ENCODE measurements at regions not wholly inside any gene's neighbourhood (a gene's known extent, or its start where the extent isn't known, plus 50 kb on each side); places are given as distances from the start of the nearest gene placed in this dataset.

- no peak for TF ChIP-seq EZH2 (IDR thresholded peaks at IDR 0.05)
- TF ChIP-seq, protein P1, sequence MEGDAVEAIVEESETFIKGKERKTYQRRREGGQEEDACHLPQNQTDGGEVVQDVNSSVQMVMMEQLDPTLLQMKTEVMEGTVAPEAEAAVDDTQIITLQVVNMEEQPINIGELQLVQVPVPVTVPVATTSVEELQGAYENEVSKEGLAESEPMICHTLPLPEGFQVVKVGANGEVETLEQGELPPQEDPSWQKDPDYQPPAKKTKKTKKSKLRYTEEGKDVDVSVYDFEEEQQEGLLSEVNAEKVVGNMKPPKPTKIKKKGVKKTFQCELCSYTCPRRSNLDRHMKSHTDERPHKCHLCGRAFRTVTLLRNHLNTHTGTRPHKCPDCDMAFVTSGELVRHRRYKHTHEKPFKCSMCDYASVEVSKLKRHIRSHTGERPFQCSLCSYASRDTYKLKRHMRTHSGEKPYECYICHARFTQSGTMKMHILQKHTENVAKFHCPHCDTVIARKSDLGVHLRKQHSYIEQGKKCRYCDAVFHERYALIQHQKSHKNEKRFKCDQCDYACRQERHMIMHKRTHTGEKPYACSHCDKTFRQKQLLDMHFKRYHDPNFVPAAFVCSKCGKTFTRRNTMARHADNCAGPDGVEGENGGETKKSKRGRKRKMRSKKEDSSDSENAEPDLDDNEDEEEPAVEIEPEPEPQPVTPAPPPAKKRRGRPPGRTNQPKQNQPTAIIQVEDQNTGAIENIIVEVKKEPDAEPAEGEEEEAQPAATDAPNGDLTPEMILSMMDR (IDR thresholded peaks at IDR 0.05) = peak; percentile 19
- peak overlapping the region; percentile 24 for H2AFZ ChIP-seq (replicated peaks)
- no peaks in the 10 kb centered on the region for H3K79me2 ChIP-seq (ENCODE audit: low read depth)
- no peak overlapping the region for H3K4me2 ChIP-seq
- peak; percentile 10 for DNase-seq (ENCODE audit: low spot score)
- no peaks in the 10 kb centered on the region for H3K9me3 ChIP-seq (ENCODE audit: low read depth)
- H3F3A ChIP-seq (ENCODE audit: low read depth) = no peaks in the 10 kb centered on the region
- Mint-ChIP-seq H3K36me3 (no peaks in the 10 kb centered on the region), H3K27me3 (ENCODE audit: insufficient read depth, low read depth) (peaks cover 2% of the 10 kb centered on the region), H3K9me3 (peaks cover 2% of the 10 kb centered on the region), H3K4me3 (no peak overlapping the region), H3K4me1 (no peaks in the 10 kb centered on the region), H3K27ac (no peak overlapping the region)
- no peaks in the 10 kb centered on the region for H4K20me1 ChIP-seq (ENCODE audit: low read depth)
- no peak overlapping the region for H3K27ac ChIP-seq
- no peak overlapping the region for H3K9ac ChIP-seq
- no peaks in the 10 kb centered on the region for H3K27me3 ChIP-seq
- no peak overlapping the region for H3K4me3 ChIP-seq
- H3K36me3 ChIP-seq = no peaks in the 10 kb centered on the region
- H3K4me1 ChIP-seq = no peaks in the 10 kb centered on the region
Observed at GRCh38 chr13:88887045-88887662, 1216.0 kb downstream of the SLITRK5 start.

- Mint-ChIP-seq H3K27ac (no peak overlapping the region), H3K4me1 (no peaks in the 10 kb centered on the region), H3K36me3 (no peaks in the 10 kb centered on the region), H3K4me3 (no peak overlapping the region), H3K9me3 (peaks cover 2% of the 10 kb centered on the region), H3K27me3 (ENCODE audit: insufficient read depth, low read depth) (no peaks in the 10 kb centered on the region)
- Histone ChIP-seq H3K36me3 (no peaks in the 10 kb centered on the region), H2AFZ (replicated peaks) (no peak overlapping the region), H3K4me3 (no peak overlapping the region), H4K20me1 (ENCODE audit: low read depth) (no peaks in the 10 kb centered on the region), H3K4me2 (no peak overlapping the region), H3K79me2 (ENCODE audit: low read depth) (no peaks in the 10 kb centered on the region), H3F3A (ENCODE audit: low read depth) (no peaks in the 10 kb centered on the region), H3K9ac (no peak overlapping the region), H3K27ac (no peak overlapping the region), H3K27me3 (no peaks in the 10 kb centered on the region), H3K4me1 (no peaks in the 10 kb centered on the region), H3K9me3 (ENCODE audit: low read depth) (no peaks in the 10 kb centered on the region)
- DNase-seq (ENCODE audit: low spot score) = no peak
- TF ChIP-seq EZH2 (IDR thresholded peaks at IDR 0.05) (no peak), EZH2phosphoT487 (IDR thresholded peaks at IDR 0.05) (no peak)
- TF ChIP-seq, protein P1 (IDR thresholded peaks at IDR 0.05) = no peak
Observed at GRCh38 chr13:88895261-88895941, 1224.2 kb downstream of the SLITRK5 start.

DNA sequence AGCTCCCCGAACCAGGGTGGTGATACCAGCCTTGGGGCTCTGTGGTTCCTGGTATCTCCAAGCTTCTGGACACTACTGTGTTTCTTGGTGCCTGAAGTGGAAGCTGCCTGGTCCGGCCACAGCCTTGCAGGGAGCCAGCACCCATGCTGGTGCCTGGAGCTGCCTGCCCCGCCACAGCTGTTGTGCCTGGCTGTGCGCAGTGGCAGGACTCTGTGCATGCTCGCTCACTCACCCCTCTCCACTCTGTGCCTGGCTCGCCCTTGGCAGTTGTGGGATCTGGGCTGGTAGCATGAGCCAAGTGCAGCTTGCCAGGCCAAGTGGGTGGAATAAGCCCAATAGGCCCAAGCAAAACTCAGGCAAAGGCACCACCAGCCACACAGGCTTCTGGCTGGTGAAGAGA lies 1225.3 kb downstream of the SLITRK5 start:
- Histone ChIP-seq H3K4me1 (no peaks in the 10 kb centered on the region), H2AFZ (replicated peaks) (no peak overlapping the region), H3K4me3 (no peak overlapping the region), H4K20me1 (ENCODE audit: low read depth) (no peaks in the 10 kb centered on the region), H3K9me3 (ENCODE audit: low read depth) (no peaks in the 10 kb centered on the region), H3K36me3 (no peaks in the 10 kb centered on the region), H3K27ac (no peak overlapping the region), H3K4me2 (no peak overlapping the region), H3K9ac (no peak overlapping the region), H3K79me2 (ENCODE audit: low read depth) (no peaks in the 10 kb centered on the region), H3F3A (ENCODE audit: low read depth) (no peaks in the 10 kb centered on the region), H3K27me3 (no peaks in the 10 kb centered on the region)
- Mint-ChIP-seq H3K4me1 (no peaks in the 10 kb centered on the region), H3K9me3 (peaks cover 2% of the 10 kb centered on the region), H3K4me3 (no peak overlapping the region), H3K27me3 (ENCODE audit: insufficient read depth, low read depth) (no peaks in the 10 kb centered on the region), H3K36me3 (no peaks in the 10 kb centered on the region), H3K27ac (peak overlapping the region; percentile 60)
- no peak for TF ChIP-seq EZH2 (IDR thresholded peaks at IDR 0.05)
- TF ChIP-seq, protein P1 (IDR thresholded peaks at IDR 0.05) = no peak
- no peak for TF ChIP-seq EZH2phosphoT487 (IDR thresholded peaks at IDR 0.05)
- DNase-seq (ENCODE audit: low spot score) = no peak

All from neural progenitor cell (in vitro differentiated cells).